ENCODE measurements at regions not wholly inside any gene's neighbourhood (a gene's known extent, or its start where the extent isn't known, plus 50 kb on each side); places are given as distances from the start of the nearest gene placed in this dataset.

DNA sequence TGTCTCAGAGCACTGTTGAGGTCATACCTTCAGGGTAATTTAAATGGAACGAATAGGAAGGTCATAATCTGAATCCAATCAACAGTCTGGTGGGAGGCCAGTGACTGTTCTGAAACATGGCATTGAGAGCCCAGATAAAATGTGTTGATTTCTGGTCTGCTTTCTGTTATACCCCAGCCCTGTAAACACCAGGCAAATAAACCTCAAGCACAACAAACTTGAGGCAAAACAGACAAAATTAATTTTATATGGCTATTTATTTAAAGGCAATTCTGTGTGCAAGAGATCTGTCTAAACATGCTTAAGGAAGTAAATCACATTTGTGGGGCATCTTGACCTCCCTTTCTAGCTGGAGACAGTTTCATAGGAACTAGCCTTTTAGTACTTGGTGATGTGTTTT lies 140.9 kb upstream of the SPEF2 start:
- Histone ChIP-seq H2AK5ac (ENCODE audit: low read depth, low read length) (no peak overlapping the region), H3K4ac (ENCODE audit: low read depth, low read length) (no peak overlapping the region), H3K27me3 (ENCODE audit: control insufficient read depth, insufficient read depth, low read length) (no peaks in the 10 kb centered on the region), H3K4me3 (ENCODE audit: insufficient read depth, low read depth, low read length) (no peak overlapping the region), H3K4me1 (ENCODE audit: control insufficient read depth, insufficient read depth, low read length) (no peaks in the 10 kb centered on the region), H3K9ac (ENCODE audit: low read depth, low read length) (no peak overlapping the region), H3K36me3 (ENCODE audit: control insufficient read depth, insufficient read depth, low read length) (no peaks in the 10 kb centered on the region), H2BK15ac (ENCODE audit: low read depth, low read length) (no peak overlapping the region), H4K5ac (ENCODE audit: low read depth, low read length) (no peak overlapping the region), H2BK120ac (ENCODE audit: low read depth, low read length) (no peak overlapping the region), H3K14ac (replicated peaks; ENCODE audit: low read depth, low read length) (no peak overlapping the region), H3K9me1 (ENCODE audit: insufficient read depth, low read length) (no peaks in the 10 kb centered on the region), H3K56ac (ENCODE audit: extremely low read depth, insufficient read depth, low read length) (no peak overlapping the region), H3K79me1 (ENCODE audit: low read depth in 1 of 2, low read length in 2 of 2) (no peaks in the 10 kb centered on the region), H3K23ac (ENCODE audit: low read depth, low read length) (no peak overlapping the region), H3K27ac (ENCODE audit: insufficient read depth, low read length) (no peak overlapping the region), H4K20me1 (ENCODE audit: insufficient read depth, low read length) (no peaks in the 10 kb centered on the region), H3K18ac (ENCODE audit: low read depth, low read length) (no peak overlapping the region), H3K4me2 (ENCODE audit: low read depth, low read length) (no peak overlapping the region), H4K8ac (ENCODE audit: low read depth in 2 of 2, low read length in 2 of 2) (no peak overlapping the region), H2AFZ (replicated peaks; ENCODE audit: low read length, poor library complexity) (no peak overlapping the region), H4K91ac (ENCODE audit: insufficient read depth, low read depth, low read length) (no peak overlapping the region), H2BK5ac (ENCODE audit: low read depth, low read length, poor library complexity, severe bottlenecking) (no peak overlapping the region), H2BK20ac (ENCODE audit: low read depth, low read length) (no peak overlapping the region), H2AK9ac (replicated peaks; ENCODE audit: low read depth, low read length, poor library complexity) (no peak overlapping the region), H3K9me3 (ENCODE audit: control insufficient read depth, insufficient read depth, low read length) (no peaks in the 10 kb centered on the region)
- ATAC-seq (ENCODE audit: low read depth) (no peak), DNase-seq (no peak)
- ChIA-PET CTCF (no interaction called here), POLR2A (ENCODE audit: unreplicated experiment) (no interaction called here)
- TF ChIP-seq RAD21 (IDR thresholded peaks at IDR 0.05; ENCODE audit: low read length) = no peak
- no peak for TF ChIP-seq BHLHE40 (IDR thresholded peaks at IDR 0.05; ENCODE audit: low read depth, low read length)
- TF ChIP-seq FOS (IDR thresholded peaks at IDR 0.05; ENCODE audit: low read depth, low read length) = no peak
- no peak for TF ChIP-seq SMC3 (IDR thresholded peaks at IDR 0.05; ENCODE audit: low read depth, low read length)
- no CpG with 5 or more reads among the region's 1 CpG for WGBS, 2 experiments (ENCODE audit: extremely low coverage in 2 of 2, insufficient read length in 1 of 2)
- dilution Hi-C loops (cut with HindIII; ENCODE audit: low sequenced_read_pairs, unreplicated experiment) (no loop called here), in situ Hi-C loops (cut with MboI; ENCODE audit: low sequenced_read_pairs) (no loop called here), intact Hi-C loops (cut with micrococcal nuclease) (loop anchor here (5.0 kb wide), 1 partner anchor 451 kb away; no protein-coding TSS in a partner anchor)
- BruUV-seq (replicated peaks) = no TSS peak

All from IMR-90 (cell line).